ENCODE measurements at regions not wholly inside any gene's neighbourhood (a gene's known extent, or its start where the extent isn't known, plus 50 kb on each side); places are given as distances from the start of the nearest gene placed in this dataset.

DNA sequence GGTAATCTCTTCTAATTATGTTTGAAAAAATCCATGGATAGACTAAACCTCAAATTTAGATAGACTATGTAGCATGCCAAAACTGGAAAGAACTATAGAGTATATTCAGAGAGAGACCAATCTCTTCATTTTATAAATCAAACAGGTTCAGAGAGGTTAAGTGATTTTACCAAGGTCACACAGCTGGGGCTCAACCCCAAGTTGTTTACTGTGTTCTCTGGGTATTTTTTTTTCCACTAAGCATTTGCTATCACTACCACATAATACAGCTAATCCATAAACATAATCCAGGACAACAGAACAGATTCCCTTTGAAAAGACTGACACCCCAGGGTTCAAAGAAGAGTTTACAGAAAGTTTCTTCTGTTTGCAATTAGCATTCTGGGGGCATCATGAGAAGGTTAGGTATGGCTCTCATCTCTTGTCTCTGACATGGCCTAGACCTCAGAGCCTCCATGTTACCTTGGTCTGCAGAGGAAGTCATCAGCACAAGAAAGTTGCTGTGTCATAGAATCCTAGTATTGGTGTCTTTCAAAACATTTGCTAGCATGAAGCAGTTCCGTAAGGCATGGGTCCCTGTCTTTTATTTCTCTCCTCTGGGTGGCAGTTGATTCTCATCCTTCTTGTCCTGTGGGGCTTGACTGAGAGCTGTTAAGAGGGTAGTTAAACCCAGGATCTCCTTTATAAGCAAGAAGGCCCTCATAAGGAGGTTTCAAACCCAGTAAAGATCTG is 94.5 kb upstream of the HSD17B12 start:
- no peaks in the 10 kb centered on the region for H3K36me3 ChIP-seq
- no peaks in the 10 kb centered on the region for H3K9me3 ChIP-seq
- H3K4me3 ChIP-seq (replicated peaks in 1 of 3) = no peak overlapping the region
- no peak for DNase-seq
- intact Hi-C loops (cut with DNase I) = no loop called here
- H3K27me3 ChIP-seq = peaks cover 27% of the 10 kb centered on the region
- peaks cover 11 to 12% of the 10 kb centered on the region in 2 donors for H3K4me1 ChIP-seq
- TF ChIP-seq POLR2A (IDR thresholded peaks at IDR 0.05) = no peak
- TF ChIP-seq, protein P1, sequence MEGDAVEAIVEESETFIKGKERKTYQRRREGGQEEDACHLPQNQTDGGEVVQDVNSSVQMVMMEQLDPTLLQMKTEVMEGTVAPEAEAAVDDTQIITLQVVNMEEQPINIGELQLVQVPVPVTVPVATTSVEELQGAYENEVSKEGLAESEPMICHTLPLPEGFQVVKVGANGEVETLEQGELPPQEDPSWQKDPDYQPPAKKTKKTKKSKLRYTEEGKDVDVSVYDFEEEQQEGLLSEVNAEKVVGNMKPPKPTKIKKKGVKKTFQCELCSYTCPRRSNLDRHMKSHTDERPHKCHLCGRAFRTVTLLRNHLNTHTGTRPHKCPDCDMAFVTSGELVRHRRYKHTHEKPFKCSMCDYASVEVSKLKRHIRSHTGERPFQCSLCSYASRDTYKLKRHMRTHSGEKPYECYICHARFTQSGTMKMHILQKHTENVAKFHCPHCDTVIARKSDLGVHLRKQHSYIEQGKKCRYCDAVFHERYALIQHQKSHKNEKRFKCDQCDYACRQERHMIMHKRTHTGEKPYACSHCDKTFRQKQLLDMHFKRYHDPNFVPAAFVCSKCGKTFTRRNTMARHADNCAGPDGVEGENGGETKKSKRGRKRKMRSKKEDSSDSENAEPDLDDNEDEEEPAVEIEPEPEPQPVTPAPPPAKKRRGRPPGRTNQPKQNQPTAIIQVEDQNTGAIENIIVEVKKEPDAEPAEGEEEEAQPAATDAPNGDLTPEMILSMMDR (IDR thresholded peaks at IDR 0.05) = no peak
- H3K27ac ChIP-seq = no peak overlapping the region
- 60 to 73% methylated on average over 1 of the region's 1 CpG for WGBS, 2 donors

DNA sequence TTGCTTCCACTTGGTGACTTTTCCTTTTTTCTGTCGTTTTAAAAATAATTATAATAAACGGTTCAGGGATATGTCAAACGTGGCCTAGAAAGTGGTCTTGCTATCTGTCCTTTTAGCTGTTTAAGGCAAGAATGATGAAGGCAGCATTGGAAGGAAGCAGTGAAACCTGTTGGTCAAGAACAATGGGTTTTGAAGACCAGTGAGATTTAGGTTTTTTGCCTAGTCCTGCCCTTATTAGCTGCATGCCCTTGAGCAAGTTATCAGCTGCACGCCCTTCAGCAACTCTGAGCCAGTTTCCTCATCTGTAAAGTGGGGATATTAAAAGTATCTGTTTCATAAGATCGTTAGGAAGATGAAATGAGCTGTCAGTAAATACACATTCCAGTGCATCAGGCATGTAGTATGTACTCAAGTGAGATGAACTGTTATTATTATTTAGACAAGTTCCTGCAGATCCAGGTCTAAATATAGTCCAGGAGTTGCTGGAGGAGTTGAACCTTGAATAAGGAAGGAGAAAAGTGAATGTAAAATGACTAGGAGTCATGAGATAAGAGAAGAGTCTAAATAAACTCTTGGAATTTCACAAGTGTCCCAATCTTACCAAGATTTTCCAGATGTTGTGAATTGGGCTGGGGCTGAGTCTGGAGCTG is 90.8 kb upstream of the HSD17B12 start:
- Histone ChIP-seq H3K9me3 (no peaks in the 10 kb centered on the region), H3K4me1 (no peaks in the 10 kb centered on the region), H3K27ac (no peak overlapping the region), H3K4me3 (replicated peaks in 1 of 3) (no peak overlapping the region), H3K36me3 (no peaks in the 10 kb centered on the region), H3K27me3 (peaks cover 6% of the 10 kb centered on the region)
- 78 to 82% methylated on average over 5 of the region's 5 CpGs for WGBS, 2 donors
- DNase-seq = no peak
- TF ChIP-seq POLR2A (IDR thresholded peaks at IDR 0.05) = no peak
- TF ChIP-seq, protein P1 (IDR thresholded peaks at IDR 0.05) = no peak
- intact Hi-C loops (cut with DNase I) = no loop called here

DNA sequence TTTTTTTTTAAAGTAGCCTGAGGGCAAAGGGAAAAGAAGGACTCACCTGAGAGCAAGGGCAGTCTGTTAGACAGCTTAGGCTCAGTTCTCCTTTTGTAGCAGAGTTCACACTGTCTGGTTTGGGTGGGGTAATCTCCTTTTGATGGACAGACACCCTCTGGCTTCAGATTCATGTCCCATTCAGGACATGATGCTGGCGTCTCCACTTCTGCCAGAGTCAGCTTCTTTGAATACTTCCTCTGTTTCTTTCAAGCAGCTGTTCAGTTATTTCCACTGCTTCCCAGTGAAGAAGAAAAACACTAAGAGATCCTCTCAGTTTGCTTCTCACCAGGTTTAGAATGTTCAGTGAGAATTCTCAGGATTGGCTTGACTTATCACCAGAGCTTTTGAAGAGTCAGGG is 79.0 kb upstream of the HSD17B12 start:
- Histone ChIP-seq H3K4me1 (no peaks in the 10 kb centered on the region), H3K36me3 (no peaks in the 10 kb centered on the region), H3K27ac (no peak overlapping the region), H3K27me3 (no peaks in the 10 kb centered on the region), H3K9me3 (no peaks in the 10 kb centered on the region), H3K4me3 (replicated peaks in 1 of 3) (no peak overlapping the region)
- 29 to 54% methylated on average over 1 of the region's 1 CpG for WGBS, 2 donors
- intact Hi-C loops (cut with DNase I) = no loop called here
- TF ChIP-seq, protein P1 (IDR thresholded peaks at IDR 0.05) = no peak
- TF ChIP-seq POLR2A (IDR thresholded peaks at IDR 0.05) = no peak
- no peak for DNase-seq

DNA sequence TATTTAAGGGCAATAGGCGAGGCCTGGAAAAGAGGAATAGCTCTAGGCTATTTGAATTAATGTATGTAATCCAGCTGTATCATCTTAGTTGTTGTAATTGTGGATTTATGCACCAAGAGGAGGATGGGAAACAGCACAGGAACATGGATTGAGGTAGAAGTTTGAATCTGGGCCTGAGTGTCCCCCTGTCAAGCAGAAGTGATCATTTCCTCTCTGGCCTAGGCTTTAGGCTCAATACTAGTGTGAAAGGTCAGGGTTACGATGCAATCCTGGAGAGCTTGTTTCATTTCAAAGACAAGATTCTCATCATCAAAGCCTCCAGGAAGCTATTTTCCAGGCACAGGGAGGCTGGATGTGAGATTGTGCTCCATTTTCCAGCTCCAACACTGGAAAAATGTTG is 77.9 kb upstream of the HSD17B12 start:
- no peaks in the 10 kb centered on the region for H3K36me3 ChIP-seq
- intact Hi-C loops (cut with DNase I) = no loop called here
- no peak overlapping the region for H3K27ac ChIP-seq
- no peaks in the 10 kb centered on the region for H3K9me3 ChIP-seq
- no peak for DNase-seq
- WGBS, 2 donors = 88 to 89% methylated on average over 2 of the region's 2 CpGs
- H3K4me1 ChIP-seq = no peaks in the 10 kb centered on the region
- TF ChIP-seq, protein P1 (IDR thresholded peaks at IDR 0.05) = no peak
- TF ChIP-seq POLR2A (IDR thresholded peaks at IDR 0.05) = no peak
- no peak overlapping the region for H3K4me3 ChIP-seq (replicated peaks in 1 of 3)
- H3K27me3 ChIP-seq = no peaks in the 10 kb centered on the region

DNA sequence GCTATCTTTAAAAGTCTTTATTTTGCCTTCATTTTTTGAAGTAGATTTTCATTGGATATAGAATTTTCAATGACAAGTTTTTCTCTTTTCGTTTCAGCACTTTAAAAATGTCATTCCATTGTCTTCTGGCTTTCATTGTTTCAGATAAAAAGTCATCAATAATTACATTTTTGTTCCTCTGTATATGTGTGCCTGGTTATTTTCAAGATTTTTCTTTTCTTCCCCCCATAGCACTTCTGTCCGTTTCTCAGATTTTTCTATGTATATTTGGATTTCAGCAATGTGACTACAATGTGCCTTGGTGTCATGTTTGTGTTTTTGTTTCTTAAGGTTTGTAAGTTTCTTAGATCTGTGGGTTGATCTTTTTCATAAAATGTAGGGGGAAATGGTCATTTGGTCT is 66.3 kb upstream of the HSD17B12 start:
- H3K27ac ChIP-seq = no peak overlapping the region
- no peaks in the 10 kb centered on the region for H3K4me1 ChIP-seq
- H3K36me3 ChIP-seq = no peaks in the 10 kb centered on the region
- H3K9me3 ChIP-seq = no peaks in the 10 kb centered on the region
- 80 to 81% methylated on average over 2 of the region's 2 CpGs for WGBS, 2 donors
- intact Hi-C loops (cut with DNase I) = no loop called here
- no peaks in the 10 kb centered on the region for H3K27me3 ChIP-seq
- no peak for DNase-seq
- no peak for TF ChIP-seq POLR2A (IDR thresholded peaks at IDR 0.05)
- TF ChIP-seq, protein P1 (IDR thresholded peaks at IDR 0.05) = no peak
- no peak overlapping the region for H3K4me3 ChIP-seq (replicated peaks in 1 of 3)
